Lower lobe of right lung (tissue), 2 donors: ENCODE measurements at regions not wholly inside any gene's neighbourhood (a gene's known extent, or its start where the extent isn't known, plus 50 kb on each side); places are given as distances from the start of the nearest gene placed in this dataset.
A peak's percentile ranks its signal among the peaks of the same experiment; 100 is the strongest.

Source experiments
- ATAC-seq, 2 donors: fragments of 200-7000 bp; cut with Tn5 transposase; one replicate each; pipeline ENCODE4 v1.9.1; 2020 to 2022; ENCODE audit warnings: mild to moderate bottlenecking in 2 of 2, moderate library complexity in 2 of 2
- DNase-seq: peaks from one replicate; pipeline ENCODE4 v3.0.0-alpha.2; 2020
- H3K27ac ChIP-seq: fragments of 200-600 bp; one replicate; pipeline ENCODE4 v1.8.0; 2022
- H3K27me3 ChIP-seq: fragments of 200-600 bp; one replicate; pipeline ENCODE4 v1.8.0; 2022; ENCODE audit warnings: low read depth
- H3K36me3 ChIP-seq: fragments of 200-600 bp; one replicate; pipeline ENCODE4 v1.8.0; 2022; ENCODE audit warnings: mild to moderate bottlenecking
- H3K4me1 ChIP-seq: fragments of 200-600 bp; one replicate; pipeline ENCODE4 v1.8.0; 2022
- H3K4me3 ChIP-seq: fragments of 200-600 bp; one replicate; pipeline ENCODE4 v1.8.0; 2022; ENCODE audit warnings: mild to moderate bottlenecking
- H3K9me3 ChIP-seq: fragments of 200-600 bp; one replicate; pipeline ENCODE4 v1.8.0; 2022
- intact Hi-C: fragments of 100-400 bp; cut with DNase I; formaldehyde crosslinking; loops from one replicate; pipeline ENCODE4 v1.11.0; 2022
- TF ChIP-seq, protein P1 (sequence below): fragments of 200-600 bp; IDR thresholded peaks from one replicate; pipeline ENCODE4 v1.8.0; 2022; ENCODE audit warnings: antibody characterized with exemption, mild to moderate bottlenecking
- donor health status: DM: no; HTN: yes; CAD: no; lungs with severe emphysema.

GRCh38 chr5:160961038-160961437 is 109.0 kb upstream of the ATP10B start:
- no peak for DNase-seq

DNA sequence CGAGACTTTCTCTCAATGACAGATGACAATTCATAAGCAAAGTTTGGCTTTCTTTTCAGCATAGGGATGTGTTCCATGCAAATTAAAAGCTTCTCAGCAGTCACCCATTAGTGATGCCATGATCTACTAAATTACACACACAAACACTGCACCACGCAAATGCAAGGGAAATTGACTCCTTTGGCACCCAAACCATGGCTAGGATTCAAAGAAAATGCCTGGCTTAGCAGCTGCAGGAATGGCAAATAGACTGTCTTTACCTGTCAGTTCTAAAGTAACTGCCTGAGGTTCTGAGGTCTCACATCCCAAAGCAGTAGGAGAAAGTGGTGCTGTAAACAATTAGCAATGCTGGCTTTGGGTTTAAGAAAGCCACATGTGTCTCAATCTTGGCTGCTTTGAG is 108.6 kb upstream of the ATP10B start:
- H3K36me3 ChIP-seq: no peaks in the 10 kb centered on the region
- no peak overlapping the region for H3K27ac ChIP-seq
- no peak overlapping the region for H3K4me3 ChIP-seq
- no peaks in the 10 kb centered on the region for H3K9me3 ChIP-seq
- no peaks in the 10 kb centered on the region for H3K4me1 ChIP-seq
- no peak for DNase-seq
- no peak for ATAC-seq
- intact Hi-C loops: no loop called here
- H3K27me3 ChIP-seq: no peaks in the 10 kb centered on the region
- TF ChIP-seq, protein P1, sequence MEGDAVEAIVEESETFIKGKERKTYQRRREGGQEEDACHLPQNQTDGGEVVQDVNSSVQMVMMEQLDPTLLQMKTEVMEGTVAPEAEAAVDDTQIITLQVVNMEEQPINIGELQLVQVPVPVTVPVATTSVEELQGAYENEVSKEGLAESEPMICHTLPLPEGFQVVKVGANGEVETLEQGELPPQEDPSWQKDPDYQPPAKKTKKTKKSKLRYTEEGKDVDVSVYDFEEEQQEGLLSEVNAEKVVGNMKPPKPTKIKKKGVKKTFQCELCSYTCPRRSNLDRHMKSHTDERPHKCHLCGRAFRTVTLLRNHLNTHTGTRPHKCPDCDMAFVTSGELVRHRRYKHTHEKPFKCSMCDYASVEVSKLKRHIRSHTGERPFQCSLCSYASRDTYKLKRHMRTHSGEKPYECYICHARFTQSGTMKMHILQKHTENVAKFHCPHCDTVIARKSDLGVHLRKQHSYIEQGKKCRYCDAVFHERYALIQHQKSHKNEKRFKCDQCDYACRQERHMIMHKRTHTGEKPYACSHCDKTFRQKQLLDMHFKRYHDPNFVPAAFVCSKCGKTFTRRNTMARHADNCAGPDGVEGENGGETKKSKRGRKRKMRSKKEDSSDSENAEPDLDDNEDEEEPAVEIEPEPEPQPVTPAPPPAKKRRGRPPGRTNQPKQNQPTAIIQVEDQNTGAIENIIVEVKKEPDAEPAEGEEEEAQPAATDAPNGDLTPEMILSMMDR: no peak

More at GRCh38 chr5:160961038-160961437, 109.0 kb upstream of the ATP10B start:
- Histone ChIP-seq H3K4me1 (no peaks in the 10 kb centered on the region), H3K27me3 (no peaks in the 10 kb centered on the region), H3K36me3 (no peaks in the 10 kb centered on the region), H3K27ac (no peak overlapping the region), H3K4me3 (no peak overlapping the region), H3K9me3 (no peaks in the 10 kb centered on the region)
- ATAC-seq: no peak
- TF ChIP-seq, protein P1: no peak
- intact Hi-C loops: no loop called here

DNA sequence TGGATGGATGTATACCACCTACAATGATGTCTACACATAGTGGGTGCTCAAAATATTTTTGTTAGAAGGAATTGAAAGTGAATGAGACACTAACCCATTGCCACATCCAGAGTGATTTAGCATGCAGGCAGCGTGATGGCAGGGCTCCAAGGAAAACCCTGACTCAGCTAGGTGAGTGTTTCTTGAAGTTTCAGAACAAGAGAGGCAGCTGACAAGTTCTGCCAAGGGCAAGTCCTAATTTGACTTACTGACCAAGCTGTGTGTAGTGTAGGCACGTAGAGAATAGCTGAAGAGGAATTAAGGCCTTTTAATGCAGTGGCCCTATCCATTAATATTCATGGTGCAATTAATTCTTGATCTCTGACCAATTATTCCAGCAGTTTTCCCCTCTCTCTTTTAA is 107.8 kb upstream of the ATP10B start:
- ATAC-seq: peak; percentile 72 to 95
- intact Hi-C loops: no loop called here
- Histone ChIP-seq H3K27ac (no peak overlapping the region), H3K4me1 (no peaks in the 10 kb centered on the region), H3K9me3 (no peaks in the 10 kb centered on the region), H3K27me3 (no peaks in the 10 kb centered on the region), H3K36me3 (no peaks in the 10 kb centered on the region), H3K4me3 (no peak overlapping the region)
- DNase-seq: peak; percentile 78
- TF ChIP-seq, protein P1: no peak

DNA sequence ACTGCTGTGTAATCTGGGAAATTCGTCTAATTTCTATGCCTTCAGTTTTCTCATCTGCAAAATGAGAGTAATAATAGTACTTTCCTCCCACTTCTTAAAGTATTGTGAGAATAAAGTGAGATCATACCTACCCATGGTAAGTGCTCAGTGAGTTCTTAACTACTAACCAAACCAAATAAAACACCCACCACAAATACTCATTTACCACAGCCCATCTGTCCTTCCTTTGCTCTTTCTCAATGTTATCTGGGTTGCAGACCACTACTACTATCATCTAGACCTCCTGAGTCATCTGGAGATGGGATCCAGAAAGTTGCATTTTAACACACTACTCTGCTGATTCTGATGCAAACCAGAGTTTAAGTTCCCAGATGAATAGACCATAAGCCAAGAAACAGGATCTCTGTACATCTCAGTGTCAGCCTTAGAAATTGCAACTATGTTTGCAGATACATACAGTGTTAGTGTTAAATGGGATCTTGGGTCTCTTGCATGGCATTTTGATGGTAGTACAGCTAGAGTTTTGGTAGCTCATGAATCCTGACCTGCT is 105.4 kb upstream of the ATP10B start:
- Histone ChIP-seq H3K9me3 (no peaks in the 10 kb centered on the region), H3K36me3 (no peaks in the 10 kb centered on the region), H3K4me3 (no peak overlapping the region), H3K4me1 (no peaks in the 10 kb centered on the region), H3K27ac (no peak overlapping the region), H3K27me3 (no peaks in the 10 kb centered on the region)
- intact Hi-C loops: no loop called here
- DNase-seq: no peak
- no peak for ATAC-seq
- TF ChIP-seq, protein P1: no peak

DNA sequence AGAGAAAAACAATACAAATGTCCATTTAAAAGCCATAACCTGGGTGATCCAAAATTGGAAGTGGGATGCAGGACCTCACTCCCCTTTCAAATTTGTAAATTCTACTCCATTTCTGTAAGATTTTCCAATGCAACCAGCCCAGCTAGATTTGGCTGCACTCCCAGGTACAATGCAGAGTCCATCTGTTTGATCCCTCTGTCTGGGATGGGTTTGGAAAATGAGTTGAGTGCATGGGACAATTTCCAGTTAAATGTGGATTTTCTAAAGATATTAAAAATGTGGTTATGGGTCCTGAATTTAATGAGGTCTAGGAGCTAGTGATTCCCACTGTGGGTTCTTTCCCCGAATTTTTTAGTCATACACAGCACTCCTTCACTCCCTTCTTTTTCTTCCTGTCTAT is 104.0 kb upstream of the ATP10B start:
- H3K27me3 ChIP-seq: no peaks in the 10 kb centered on the region
- no peak for ATAC-seq
- DNase-seq: no peak
- no peaks in the 10 kb centered on the region for H3K36me3 ChIP-seq
- no peaks in the 10 kb centered on the region for H3K4me1 ChIP-seq
- intact Hi-C loops: no loop called here
- TF ChIP-seq, protein P1: no peak
- no peak overlapping the region for H3K27ac ChIP-seq
- no peak overlapping the region for H3K4me3 ChIP-seq
- H3K9me3 ChIP-seq: no peaks in the 10 kb centered on the region

DNA sequence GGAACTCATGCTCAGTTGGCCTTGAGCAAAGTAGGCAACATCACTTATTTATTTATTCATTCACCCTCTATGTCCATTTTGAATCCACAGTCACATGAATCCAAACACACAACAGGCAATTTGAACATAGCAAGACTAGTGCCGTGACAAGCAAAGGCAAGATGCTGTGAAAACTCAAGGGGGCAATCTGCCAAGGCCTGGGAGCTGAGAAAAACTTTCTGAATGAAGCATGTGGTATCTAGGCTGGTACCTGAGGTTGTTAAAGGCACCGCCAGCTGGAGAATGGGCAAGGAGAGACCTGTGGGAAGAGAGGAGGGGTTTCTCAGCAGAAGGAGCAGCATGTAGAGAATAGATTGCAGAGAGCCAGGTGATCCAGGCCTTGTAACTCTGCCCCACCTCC is 98.3 kb upstream of the ATP10B start:
- no peak for DNase-seq
- ATAC-seq: no peak
- no peaks in the 10 kb centered on the region for H3K4me1 ChIP-seq
- intact Hi-C loops: no loop called here
- H3K9me3 ChIP-seq: no peaks in the 10 kb centered on the region
- no peak overlapping the region for H3K27ac ChIP-seq
- H3K4me3 ChIP-seq: no peak overlapping the region
- no peaks in the 10 kb centered on the region for H3K27me3 ChIP-seq
- no peaks in the 10 kb centered on the region for H3K36me3 ChIP-seq
- TF ChIP-seq, protein P1: no peak
